GM12878 (cell line): ENCODE measurements at regions not wholly inside any gene's neighbourhood (a gene's known extent, or its start where the extent isn't known, plus 50 kb on each side); places are given as distances from the start of the nearest gene placed in this dataset.

Experiments
- ATAC-seq: fragments of 200-7000 bp; cut with Tn5 transposase; 3 replicates; pipeline ENCODE4 v1.9.1; 2020; ENCODE audit warnings: mild to moderate bottlenecking, moderate library complexity
- BruUV-seq: library from RNA; stranded (reverse); fragments of 400-500 nt; replicated peaks from 2 replicates; lab custom pipeline; 2021; lab: Mats Ljungman, UMichigan
- CTCF ChIA-PET: fragments of 300-600 bp; sonication (Branson Sonifier 250); formaldehyde crosslinking; extraction: SDS; loops from one replicate; lab custom pipeline; 2021; ENCODE audit warnings: inconsistent platforms; lab: Yijun Ruan, JAX
- POLR2A ChIA-PET: fragments of 350-600 bp; formaldehyde crosslinking; extraction: SDS; loops from one replicate; lab custom pipeline; 2021; ENCODE audit warnings: inconsistent platforms; lab: Charles Lee
- RAD21 ChIA-PET: fragments of 300-600 bp; sonication (Branson Sonifier 250); formaldehyde crosslinking; loops from one replicate; lab custom pipeline; 2023; ENCODE audit warnings: antibody characterized with exemption; ENCODE audit not compliant: unreplicated experiment; lab: Charles Lee
- SMC1A ChIA-PET: fragments of 300-600 bp; sonication (Branson Sonifier 250); formaldehyde crosslinking; loops from one replicate; lab custom pipeline; 2023; ENCODE audit not compliant: unreplicated experiment, uncharacterized antibody; lab: Charles Lee
- DNase-seq: peaks from one replicate; pipeline ENCODE4 v3.0.0-alpha.2; 2011; ENCODE audit warnings: low read depth, low spot score
- FAIRE-seq: peaks from 3 replicates; lab custom pipeline; 2011; peaks lifted over from hg19 to GRCh38; lab: Jason Lieb, UNC
- H2AFZ ChIP-seq: 2 replicates; pipeline ENCODE4 v1.6.0; 2011; ENCODE audit warnings: low read depth, low read length, control low read depth; ENCODE audit not compliant: control insufficient read depth
- H3K27ac ChIP-seq: 2 replicates; pipeline ENCODE4 v1.5.1; 2011; ENCODE audit warnings: control low read depth; ENCODE audit not compliant: control insufficient read depth, insufficient read depth
- H3K27me3 ChIP-seq, 2 experiments: replicated peaks in 1 of 2; 2 replicates each; pipeline versions ENCODE4 v1.6.0 to v1.6.1; 2011; ENCODE audit warnings: low read length in 1 of 2; ENCODE audit not compliant: control insufficient read depth in 2 of 2, insufficient read depth in 2 of 2
- H3K36me3 ChIP-seq, 2 experiments: 2 replicates each; pipeline ENCODE4 v1.5.1; 2011; ENCODE audit warnings: low read length in 1 of 2; ENCODE audit not compliant: control insufficient read depth in 2 of 2, insufficient read depth in 2 of 2
- H3K4me1 ChIP-seq: 2 replicates; pipeline ENCODE4 v1.6.1; 2011; ENCODE audit warnings: mild to moderate bottlenecking, low read length, moderate library complexity, mixed read lengths; ENCODE audit not compliant: control insufficient read depth, insufficient read depth
- H3K4me2 ChIP-seq: 2 replicates; pipeline ENCODE4 v1.6.0; 2011; ENCODE audit warnings: control low read depth; ENCODE audit not compliant: control insufficient read depth, insufficient read depth
- H3K4me3 ChIP-seq: fragments of 200-600 bp; sonication (generic); 2 replicates; pipeline ENCODE4 v1.5.1; 2016
- H3K79me2 ChIP-seq: 2 replicates; pipeline ENCODE4 v1.6.0; 2011; ENCODE audit warnings: low read length; ENCODE audit not compliant: control insufficient read depth, insufficient read depth
- H3K9ac ChIP-seq: 2 replicates; pipeline ENCODE4 v1.8.0; 2011; ENCODE audit warnings: low read length, control low read depth, mixed read lengths; ENCODE audit not compliant: control insufficient read depth, insufficient read depth
- H3K9me3 ChIP-seq: replicated peaks from 3 replicates; pipeline ENCODE4 v1.5.1; 2011; ENCODE audit warnings: mild to moderate bottlenecking, low read length; ENCODE audit not compliant: control insufficient read depth, insufficient read depth
- H4K20me1 ChIP-seq: 2 replicates; pipeline ENCODE4 v1.6.0; 2011; ENCODE audit not compliant: control insufficient read depth, insufficient read depth
- EGR1 ChIP-seq, 2 experiments: IDR thresholded peaks; 1 replicate in 1 of 2; 2 replicates in 1 of 2; pipeline ENCODE4 v1.6.1; 2011 to 2012; ENCODE audit warnings: low read depth in 2 of 2, low read length in 2 of 2, borderline replicate concordance in 1 of 2, mild to moderate bottlenecking in 1 of 2, moderate library complexity in 1 of 2
- FOXK2 ChIP-seq: fragments of 450-650 bp; IDR thresholded peaks from 2 replicates; pipeline ENCODE4 v1.6.1; 2017; ENCODE audit warnings: mild to moderate bottlenecking, moderate library complexity
- HDAC6 ChIP-seq: fragments of 200-600 bp; sonication (generic); IDR thresholded peaks from one replicate; pipeline ENCODE4 v1.8.0; 2017; ENCODE audit warnings: antibody characterized with exemption; ENCODE audit not compliant: unreplicated experiment
- IKZF1 ChIP-seq: fragments of 450-650 bp; conservative IDR thresholded peaks from 2 replicates; pipeline ENCODE4 v1.6.1; 2017; ENCODE audit warnings: antibody characterized with exemption, mild to moderate bottlenecking
- JUND ChIP-seq: IDR thresholded peaks from 2 replicates; pipeline ENCODE4 v1.6.1; 2012; ENCODE audit warnings: low read depth, mild to moderate bottlenecking, low read length, improper control_type of control experiment, moderate library complexity
- KAT2A ChIP-seq: conservative IDR thresholded peaks from 2 replicates; pipeline ENCODE4 v1.6.1; 2011; ENCODE audit warnings: low read depth, low read length; ENCODE audit not compliant: control insufficient read depth
- MAX ChIP-seq: IDR thresholded peaks from 2 replicates; pipeline ENCODE4 v1.6.1; 2012; ENCODE audit warnings: low read depth, low read length, improper control_type of control experiment
- NBN ChIP-seq: fragments of 450-650 bp; IDR thresholded peaks from 2 replicates; pipeline ENCODE4 v1.6.1; 2016
- RAD51 ChIP-seq: fragments of 450-650 bp; IDR thresholded peaks from 2 replicates; pipeline ENCODE4 v1.6.1; 2016; ENCODE audit warnings: moderate library complexity, mild to moderate bottlenecking, inconsistent platforms
- RB1 ChIP-seq: fragments of 450-650 bp; formaldehyde crosslinking; IDR thresholded peaks from 2 replicates; pipeline ENCODE4 v1.6.1; 2017; ENCODE audit warnings: mild to moderate bottlenecking, borderline replicate concordance
- RBBP5 ChIP-seq: fragments of 200-600 bp; sonication (generic); conservative IDR thresholded peaks from 2 replicates; pipeline ENCODE4 v1.6.1; 2016
- TAF1 ChIP-seq: IDR thresholded peaks from 2 replicates; pipeline ENCODE4 v1.6.1; 2011; ENCODE audit warnings: mild to moderate bottlenecking, low read depth, low read length, borderline replicate concordance
- ZNF217 ChIP-seq: fragments of 450-650 bp; IDR thresholded peaks from 2 replicates; pipeline ENCODE4 v1.6.1; 2017; ENCODE audit warnings: antibody characterized with exemption, mild to moderate bottlenecking
- whole genome bisulfite sequencing: methylation state at CpG from one replicate; pipeline ENCODE4 v1.1.6; 2016; ENCODE audit warnings: low lambda C conversion rate; ENCODE audit not compliant: insufficient replicate concordance, insufficient coverage; ENCODE audit errors: missing lambda C conversion rate; 5-methylcytosine and 5-hydroxymethylcytosine counted together
- in situ Hi-C: fragments of 300-500 bp; cut with MboI; formaldehyde crosslinking; loops from 9 replicates; pipeline ENCODE4 v1.14.3; 2018; ENCODE audit warnings: mixed read lengths
- intact Hi-C: fragments of 100-400 bp; cut with micrococcal nuclease; formaldehyde crosslinking; loops from one replicate; pipeline ENCODE4 v1.14.2; 2022; ENCODE audit not compliant: unreplicated experiment

DNA sequence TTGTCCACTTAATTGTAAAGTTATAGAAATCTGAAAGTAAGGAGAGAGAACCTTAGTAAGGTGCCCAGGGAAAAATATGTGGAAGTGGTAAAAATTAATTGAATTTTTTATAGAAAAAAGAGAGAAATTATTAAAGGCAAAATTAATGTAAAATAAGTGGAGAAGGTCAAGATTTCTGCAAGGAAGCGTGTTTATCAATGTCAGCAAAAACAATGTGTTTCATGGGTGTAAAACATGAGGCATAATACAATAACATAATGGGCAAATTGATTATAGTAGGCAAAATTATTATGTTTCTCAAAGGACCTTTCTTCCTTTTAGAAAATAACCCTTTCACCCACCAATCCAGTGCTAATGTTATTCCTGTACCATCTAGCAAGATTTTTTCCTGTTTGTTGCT, 1520.1 kb downstream of the REEP3 start:
- RAD21 ChIA-PET: no interaction called here
- no peaks in the 10 kb centered on the region for H4K20me1 ChIP-seq
- in situ Hi-C loops: no loop called here
- 4% methylated on average over 1 of the region's 1 CpG for WGBS
- H3K4me1 ChIP-seq: no peaks in the 10 kb centered on the region
- FAIRE-seq (no peak), ATAC-seq (no peak), DNase-seq (no peak)
- POLR2A ChIA-PET: no interaction called here
- CTCF ChIA-PET: no interaction called here
- TF ChIP-seq EGR1 (IDR thresholded peaks at IDR 0.05; ENCODE audit: borderline replicate concordance in 1 of 2, low read depth in 2 of 2, low read length in 2 of 2) (no peak), NBN (no peak), JUND (no peak), RB1 (no peak), RBBP5 (no peak), IKZF1 (no peak), KAT2A (no peak), TAF1 (no peak), HDAC6 (no peak), RAD51 (no peak), FOXK2 (no peak), MAX (no peak), ZNF217 (no peak)
- no peaks in the 10 kb centered on the region for H3K79me2 ChIP-seq
- H3K36me3 ChIP-seq: no peaks in the 10 kb centered on the region
- intact Hi-C loops: no loop called here
- no peak overlapping the region for H2AFZ ChIP-seq
- H3K27me3 ChIP-seq: no peaks in the 10 kb centered on the region
- H3K4me2 ChIP-seq: no peak overlapping the region
- H3K9ac ChIP-seq: no peak overlapping the region
- no TSS peak for BruUV-seq
- SMC1A ChIA-PET: no interaction called here
- no peak overlapping the region for H3K4me3 ChIP-seq
- H3K27ac ChIP-seq: no peak overlapping the region
- H3K9me3 ChIP-seq: no peaks in the 10 kb centered on the region
